Stimulated activated CD4-positive, alpha-beta T cell treated with anti-CD3 and anti-CD28 coated beads, Interleukin-4, amount 100 ng/mL, for 24 hours (primary cell): ENCODE measurements at regions not wholly inside any gene's neighbourhood (a gene's known extent, or its start where the extent isn't known, plus 50 kb on each side); places are given as distances from the start of the nearest gene placed in this dataset.
A peak's percentile ranks its signal among the peaks of the same experiment; 100 is the strongest.

Experiments used
- DNase-seq: peaks from one replicate; pipeline ENCODE4 v3.0.0-alpha.2; 2020

GRCh38 chr2:196249860-196250259, 78.5 kb upstream of the STK17B start:
- no peak for DNase-seq

- no peak for DNase-seq
These were observed 79.8 kb upstream of the STK17B start for GRCh38 chr2:196251132-196251531.

GRCh38 chr2:196252408-196253115, 81.2 kb upstream of the STK17B start:
- DNase-seq, result no peak

DNA sequence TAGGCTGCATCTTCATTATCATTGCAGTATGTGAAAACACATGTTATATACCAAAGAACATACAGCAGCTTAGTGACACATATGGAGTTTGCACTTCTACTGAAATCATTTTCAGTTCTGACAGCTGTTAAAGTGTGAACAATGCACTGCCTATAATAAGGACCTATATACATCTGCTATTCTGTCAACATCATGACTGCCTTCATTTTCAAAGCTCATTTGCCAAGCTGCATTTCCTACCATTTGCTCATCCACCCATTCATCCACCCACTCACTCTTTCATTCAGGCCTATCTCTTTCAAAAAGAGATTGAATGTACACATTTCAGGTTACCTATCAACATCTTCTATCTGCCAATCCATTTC, 81.7 kb upstream of the STK17B start:
- DNase-seq, result no peak

- DNase-seq, result no peak
These were observed 85.2 kb upstream of the STK17B start for GRCh38 chr2:196256585-196256984.

GRCh38 chr2:196257086-196257485, 85.7 kb upstream of the STK17B start:
- no peak for DNase-seq

DNA sequence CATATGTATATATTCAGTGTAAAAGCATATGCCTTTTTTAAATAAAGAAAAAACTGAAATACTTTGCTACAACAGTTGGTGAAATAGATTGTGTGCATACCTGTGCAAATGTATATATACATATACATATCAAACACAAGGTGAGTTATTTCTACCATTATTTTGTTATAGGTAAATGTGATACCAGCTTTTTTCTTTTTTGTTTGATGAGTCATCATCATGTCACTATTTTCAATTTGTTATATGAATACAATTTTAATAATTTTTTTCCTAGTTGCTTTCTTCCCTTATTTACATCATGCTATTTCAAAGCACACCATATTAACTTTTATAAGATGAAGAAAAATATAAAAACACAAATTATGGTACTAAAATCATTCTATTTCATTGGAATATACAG, 87.0 kb upstream of the STK17B start:
- DNase-seq, result no peak

DNA sequence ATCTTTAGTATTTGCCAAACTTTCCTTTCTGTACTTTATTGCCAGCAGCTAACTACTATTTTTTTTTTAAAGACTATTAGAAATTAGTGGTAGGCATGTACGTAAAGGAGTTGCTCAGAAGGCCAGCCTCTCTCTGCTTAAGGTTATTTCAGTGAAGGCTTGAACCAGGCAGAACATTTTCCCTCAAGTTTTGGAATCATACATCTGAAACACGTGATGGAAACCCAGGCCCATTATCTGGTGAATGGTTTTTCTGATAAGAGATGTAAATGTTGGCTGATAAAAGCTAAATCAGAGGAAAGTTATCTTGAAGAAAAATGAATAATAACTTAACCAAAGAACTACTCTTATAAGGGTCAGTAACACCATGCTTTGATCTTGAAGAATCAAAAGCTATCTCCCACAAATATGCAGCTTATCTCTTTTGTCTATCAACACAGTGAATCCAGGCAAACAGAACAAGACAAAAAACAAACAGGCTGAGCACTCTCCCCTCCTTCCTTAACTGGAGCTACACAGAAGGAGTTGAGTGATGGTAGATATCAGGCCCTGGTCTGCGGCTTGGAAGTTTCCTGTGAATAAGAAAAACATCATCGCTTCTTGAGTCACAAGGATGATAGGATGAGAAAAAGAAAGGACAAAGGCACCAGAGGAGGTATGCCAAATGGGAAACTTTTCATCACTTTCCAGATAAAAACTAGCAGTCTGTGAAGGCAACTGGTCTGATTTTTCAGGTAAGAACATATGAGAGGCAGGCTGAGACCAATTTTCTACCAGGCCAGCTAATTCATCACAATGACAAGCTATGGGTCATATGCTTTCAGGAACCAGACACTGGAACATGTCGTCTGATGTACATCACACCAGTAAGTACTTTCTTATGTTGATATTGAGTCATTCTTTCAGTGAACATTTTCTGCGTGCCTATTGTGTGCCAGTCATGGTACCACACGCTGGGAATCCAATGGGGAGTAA, 88.4 kb upstream of the STK17B start:
- peak; percentile 67 for DNase-seq

GRCh38 chr2:196260546-196260945, 89.2 kb upstream of the STK17B start:
- DNase-seq, result no peak

- DNase-seq, result no peak
These were observed 91.2 kb upstream of the STK17B start for GRCh38 chr2:196262606-196263005.

- DNase-seq, result peak; percentile 52
These were observed 91.9 kb upstream of the STK17B start for GRCh38 chr2:196263181-196263747.

GRCh38 chr2:196266351-196266750, 95.0 kb upstream of the STK17B start:
- no peak for DNase-seq

GRCh38 chr2:196266855-196267254, 95.5 kb upstream of the STK17B start:
- DNase-seq, result no peak

DNA sequence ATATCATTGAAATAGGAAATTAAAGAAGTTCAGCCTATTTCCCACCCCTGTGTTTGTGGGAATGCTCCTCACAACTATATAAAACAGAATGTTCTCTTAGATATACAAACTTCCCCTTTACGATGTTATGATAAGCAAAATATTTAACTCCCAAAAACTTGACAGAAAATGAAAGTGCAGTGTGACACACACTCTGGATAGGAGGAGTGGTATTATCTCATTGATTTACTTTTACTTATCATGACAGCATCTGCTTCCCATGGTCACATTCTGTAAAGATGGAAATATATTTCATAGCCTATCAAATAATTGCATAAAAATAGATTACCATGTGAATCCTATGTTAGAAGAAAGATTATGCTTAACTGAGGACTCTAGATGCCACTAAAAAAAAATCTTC, 96.6 kb upstream of the STK17B start:
- DNase-seq, result no peak

GRCh38 chr2:196268538-196269338, 97.4 kb upstream of the STK17B start:
- peak; percentile 29 for DNase-seq

DNA sequence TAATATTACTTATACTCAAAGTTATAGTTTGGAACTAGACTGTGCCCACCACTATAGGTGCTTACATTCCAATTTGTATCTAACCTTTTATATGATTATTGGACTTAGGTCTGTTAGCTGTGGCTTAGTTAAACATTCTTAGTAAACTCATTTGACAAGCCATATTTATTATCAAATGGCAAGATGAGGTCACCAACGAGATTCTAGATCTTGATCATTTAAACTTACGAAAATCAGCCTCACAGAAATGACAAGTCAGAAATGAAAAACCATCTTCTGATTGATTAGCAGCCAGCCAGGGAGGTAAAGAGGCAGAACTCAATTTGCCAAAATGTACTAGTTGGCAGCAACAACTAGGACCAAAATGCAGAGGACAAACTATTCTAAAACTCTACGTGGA, 100.4 kb upstream of the STK17B start:
- no peak for DNase-seq

- DNase-seq, result no peak
These were observed 103.0 kb upstream of the STK17B start for GRCh38 chr2:196274387-196274809.

- no peak for DNase-seq
These were observed 104.4 kb upstream of the STK17B start for GRCh38 chr2:196275646-196276352.

DNA sequence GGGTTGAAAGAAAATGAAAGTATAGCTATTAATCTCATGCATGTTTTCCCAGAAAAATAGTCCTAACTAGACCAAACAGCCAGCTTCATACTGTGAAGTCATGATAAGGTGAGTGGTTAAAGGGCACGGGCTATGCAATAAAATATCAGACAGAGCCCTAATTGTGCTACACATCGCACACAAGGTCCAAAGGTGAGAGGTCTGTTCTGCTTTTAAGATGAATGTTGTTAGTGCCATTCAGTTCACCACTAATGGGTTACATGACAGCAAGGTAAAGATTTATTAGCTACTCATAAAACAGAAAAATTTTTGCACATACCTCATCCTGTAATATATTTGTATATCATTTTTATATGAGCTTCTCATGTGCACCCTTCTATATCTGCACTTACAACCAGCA, 105.0 kb upstream of the STK17B start:
- DNase-seq, result no peak

- no peak for DNase-seq
These were observed 105.6 kb upstream of the STK17B start for GRCh38 chr2:196277002-196277401.

DNA sequence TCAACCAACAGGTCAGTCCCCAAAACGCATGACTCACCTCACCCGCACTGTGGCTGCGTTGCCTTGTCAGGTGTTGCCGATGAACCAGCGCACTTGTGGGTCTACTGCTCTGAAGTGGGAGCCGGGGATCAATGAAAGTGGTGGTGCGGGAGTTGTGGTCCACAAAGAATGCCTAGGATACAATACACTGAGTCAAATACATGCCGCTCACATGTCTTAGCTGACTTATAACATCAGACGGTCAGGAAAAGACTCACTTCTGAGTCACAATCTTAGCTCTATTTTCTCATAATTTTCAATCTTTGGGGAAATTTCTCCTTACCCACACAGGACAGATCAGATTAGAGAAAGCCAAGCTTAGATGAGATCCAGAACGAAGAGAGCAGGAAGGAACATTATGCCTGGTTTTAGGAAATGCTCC, 107.1 kb upstream of the STK17B start:
- peak; percentile 58 for DNase-seq

DNA sequence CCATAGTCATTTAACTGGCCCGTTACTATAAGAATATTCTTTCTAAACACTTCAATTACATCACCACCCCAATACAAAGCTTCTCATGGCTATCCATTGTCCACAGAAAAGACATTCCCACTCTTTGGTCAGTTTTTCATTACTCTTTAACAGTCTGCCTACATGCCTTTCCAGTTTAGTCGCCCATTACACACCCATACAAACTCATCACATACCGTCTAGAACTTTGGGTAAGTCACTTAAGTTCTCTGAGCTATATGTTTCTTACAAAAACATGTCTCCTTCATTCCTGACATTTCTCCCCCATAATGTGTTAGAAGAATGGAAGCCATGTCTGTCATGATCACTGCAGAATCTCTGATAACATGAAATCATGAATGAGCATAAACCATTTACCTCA, 108.2 kb upstream of the STK17B start:
- DNase-seq, result no peak
